H9 (cell line): ENCODE measurements at regions not wholly inside any gene's neighbourhood (a gene's known extent, or its start where the extent isn't known, plus 50 kb on each side); places are given as distances from the start of the nearest gene placed in this dataset.

Source experiments
- DNase-seq: peaks from one replicate; pipeline ENCODE4 v3.0.0-alpha.2; 2017
- H2AFZ ChIP-seq: one replicate; pipeline ENCODE4 v1.6.1; 2013; ENCODE audit warnings: mild to moderate bottlenecking, low read length, control low read depth, moderate library complexity
- H2AK5ac ChIP-seq: 2 replicates; pipeline ENCODE4 v1.6.1; 2013; ENCODE audit warnings: low read length, control low read depth, mixed read lengths; ENCODE audit not compliant: insufficient read length
- H2BK120ac ChIP-seq: one replicate; pipeline ENCODE4 v1.6.1; 2013; ENCODE audit warnings: low read depth, mild to moderate bottlenecking, low read length, control low read depth, inconsistent platforms; ENCODE audit not compliant: poor library complexity, severe bottlenecking
- H2BK12ac ChIP-seq: 2 replicates; pipeline ENCODE4 v1.6.1; 2013; ENCODE audit warnings: low read length, control low read depth, mixed read lengths, low read depth; ENCODE audit not compliant: insufficient read length
- H2BK15ac ChIP-seq: 2 replicates; pipeline ENCODE4 v1.6.1; 2013; ENCODE audit warnings: low read depth, low read length, control low read depth
- H2BK20ac ChIP-seq: one replicate; pipeline ENCODE4 v1.6.1; 2013; ENCODE audit warnings: low read depth, mild to moderate bottlenecking, low read length, control low read depth, inconsistent platforms; ENCODE audit not compliant: poor library complexity, severe bottlenecking
- H2BK5ac ChIP-seq: 2 replicates; pipeline ENCODE4 v1.6.1; 2013; ENCODE audit warnings: low read length, control low read depth, mixed read lengths; ENCODE audit not compliant: insufficient read length
- H3K14ac ChIP-seq: 2 replicates; pipeline ENCODE4 v1.6.1; 2013; ENCODE audit warnings: low read length, control low read depth; ENCODE audit not compliant: insufficient read depth
- H3K18ac ChIP-seq: 2 replicates; pipeline ENCODE4 v1.6.1; 2013; ENCODE audit warnings: low read depth, mild to moderate bottlenecking, mixed read lengths, low read length, control low read depth; ENCODE audit not compliant: insufficient read length
- H3K23ac ChIP-seq: 2 replicates; pipeline ENCODE4 v1.6.1; 2013; ENCODE audit warnings: low read length, control low read depth, mixed read lengths, low read depth; ENCODE audit not compliant: insufficient read length
- H3K23me2 ChIP-seq: 2 replicates; pipeline ENCODE4 v1.6.1; 2013; ENCODE audit warnings: low read depth, mild to moderate bottlenecking, mixed read lengths, low read length, control low read depth; ENCODE audit not compliant: insufficient read length, poor library complexity, severe bottlenecking
- H3K27ac ChIP-seq: 2 replicates; pipeline ENCODE4 v1.5.1; 2013; ENCODE audit warnings: low read length, control low read depth, mixed read lengths, low read depth; ENCODE audit not compliant: insufficient read length
- H3K27me3 ChIP-seq: 2 replicates; pipeline ENCODE4 v1.6.1; 2013; ENCODE audit warnings: low read length, control low read depth, inconsistent platforms; ENCODE audit not compliant: insufficient read depth
- H3K4ac ChIP-seq: 2 replicates; pipeline ENCODE4 v1.6.1; 2013; ENCODE audit warnings: low read depth, mild to moderate bottlenecking, control low read depth, inconsistent platforms, low read length, moderate library complexity
- H3K4me1 ChIP-seq: 2 replicates; pipeline ENCODE4 v1.6.1; 2013; ENCODE audit warnings: low read length, control low read depth, inconsistent platforms; ENCODE audit not compliant: insufficient read depth
- H3K4me2 ChIP-seq: 2 replicates; pipeline ENCODE4 v1.6.1; 2013; ENCODE audit warnings: low read length, control low read depth, mixed read lengths; ENCODE audit not compliant: insufficient read length, insufficient read depth
- H3K56ac ChIP-seq: 2 replicates; pipeline ENCODE4 v1.6.1; 2013; ENCODE audit warnings: low read depth, mild to moderate bottlenecking, mixed read lengths, low read length, control low read depth; ENCODE audit not compliant: insufficient read length
- H3K79me1 ChIP-seq: 2 replicates; pipeline ENCODE4 v1.6.1; 2013; ENCODE audit warnings: low read depth, mild to moderate bottlenecking, moderate library complexity, low read length, control low read depth, inconsistent platforms; ENCODE audit not compliant: insufficient read depth, poor library complexity, severe bottlenecking
- H3K79me2 ChIP-seq: 2 replicates; pipeline ENCODE4 v1.6.1; 2013; ENCODE audit warnings: low read length, control low read depth, inconsistent platforms; ENCODE audit not compliant: insufficient read depth
- H3K9ac ChIP-seq: 2 replicates; pipeline ENCODE4 v1.6.1; 2013; ENCODE audit warnings: low read length, control low read depth, mixed read lengths; ENCODE audit not compliant: insufficient read length; ENCODE audit errors: extremely low read depth
- H3K9me3 ChIP-seq: one replicate; pipeline ENCODE4 v1.6.1; 2013; ENCODE audit warnings: low read depth, low read length, inconsistent platforms; ENCODE audit not compliant: control insufficient read depth
- H3T11ph ChIP-seq: one replicate; pipeline ENCODE4 v1.6.1; 2013; ENCODE audit warnings: mild to moderate bottlenecking, low read length, control low read depth, inconsistent platforms
- H4K20me1 ChIP-seq: one replicate; pipeline ENCODE4 v1.6.1; 2013; ENCODE audit not compliant: control insufficient read depth, insufficient read length, insufficient read depth
- H4K5ac ChIP-seq: 2 replicates; pipeline ENCODE4 v1.6.1; 2013; ENCODE audit warnings: low read depth, mild to moderate bottlenecking, mixed read lengths, low read length, control low read depth; ENCODE audit not compliant: insufficient read length
- H4K8ac ChIP-seq: replicated peaks from 2 replicates; pipeline ENCODE4 v1.6.1; 2013; ENCODE audit warnings: low read length, control low read depth, mixed read lengths, low read depth; ENCODE audit not compliant: insufficient read length
- H4K91ac ChIP-seq: 2 replicates; pipeline ENCODE4 v1.6.1; 2013; ENCODE audit warnings: low read depth, mild to moderate bottlenecking, moderate library complexity, mixed read lengths, low read length, control low read depth; ENCODE audit not compliant: insufficient read length
- H3K27ac Mint-ChIP-seq, 3 experiments: 2 replicates in 2 of 3; 3 replicates in 1 of 3; pipeline ENCODE4 v1.8.0; 2020 to 2021; ENCODE audit warnings: mixed read lengths in 3 of 3, mild to moderate bottlenecking in 1 of 3, moderate library complexity in 1 of 3
- H3K27me3 Mint-ChIP-seq: 2 replicates; pipeline ENCODE4 v1.8.0; 2021; ENCODE audit warnings: low read depth, mild to moderate bottlenecking, moderate library complexity, mixed read lengths
- H3K36me3 Mint-ChIP-seq, 3 experiments: 2 replicates in 2 of 3; 3 replicates in 1 of 3; pipeline ENCODE4 v1.8.0; 2020 to 2021; ENCODE audit warnings: low read depth in 3 of 3, mixed read lengths in 3 of 3; ENCODE audit not compliant: insufficient read depth in 1 of 3
- H3K4me1 Mint-ChIP-seq, 2 experiments: 2 replicates each; pipeline ENCODE4 v1.8.0; 2020; ENCODE audit warnings: mixed read lengths in 2 of 2
- H3K4me3 Mint-ChIP-seq, 2 experiments: 2 replicates in 1 of 2; 3 replicates in 1 of 2; pipeline ENCODE4 v1.8.0; 2020 to 2021; ENCODE audit warnings: mild to moderate bottlenecking in 2 of 2, mixed read lengths in 2 of 2, moderate library complexity in 1 of 2
- H3K9me3 Mint-ChIP-seq, 2 experiments: 2 replicates in 1 of 2; 3 replicates in 1 of 2; pipeline ENCODE4 v1.8.0; 2020; ENCODE audit warnings: mild to moderate bottlenecking in 2 of 2, mixed read lengths in 2 of 2, moderate library complexity in 1 of 2
- CTCF ChIP-seq: fragments of 200-600 bp; sonication (generic); conservative IDR thresholded peaks from 3 replicates; pipeline ENCODE4 v1.8.0; 2021; ENCODE audit warnings: antibody characterized with exemption, mild to moderate bottlenecking
- WGBS: extraction: QIAGEN DNeasy Blood & Tissue Kit; methylation state at CpG from one replicate; pipeline ENCODE4 v1.1.7; 2013; ENCODE audit warnings: missing lambda C conversion rate, low lambda C conversion rate, mixed read lengths; ENCODE audit not compliant: insufficient read length; ENCODE audit errors: extremely low coverage; 5-methylcytosine and 5-hydroxymethylcytosine counted together

DNA sequence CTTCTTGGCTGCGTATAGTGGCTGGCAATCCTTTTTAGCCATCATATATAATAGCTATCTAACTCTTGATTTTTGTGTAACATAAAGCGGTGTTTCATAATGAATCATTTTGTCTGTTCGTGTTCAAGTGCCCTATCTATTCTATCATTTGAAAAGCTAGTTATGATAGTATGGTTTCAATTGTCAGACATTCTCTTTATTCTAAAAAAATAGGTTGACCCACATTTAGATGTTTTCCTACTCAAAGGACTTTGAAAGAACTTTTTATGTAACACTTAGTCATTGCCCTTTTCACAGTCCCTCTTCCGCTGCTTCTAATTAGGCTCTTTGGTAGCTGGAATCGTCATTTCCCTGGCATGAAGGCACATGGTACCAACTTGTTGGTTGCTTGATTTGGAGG is 272.2 kb upstream of the B3GALT2 start:
- no peaks in the 10 kb centered on the region for H3K27me3 Mint-ChIP-seq
- H2AK5ac ChIP-seq: no peak overlapping the region

More for the DNA sequence above, 272.2 kb upstream of the B3GALT2 start:
- H3K4me2 ChIP-seq: no peak overlapping the region
- no peak for DNase-seq
- H3K4me1 ChIP-seq: no peaks in the 10 kb centered on the region; the same call in 1 of the 2 replicates
- H3K56ac ChIP-seq: no peak overlapping the region
- no peaks in the 10 kb centered on the region for H3K9me3 Mint-ChIP-seq
- no peak overlapping the region for H2BK20ac ChIP-seq
- no peak overlapping the region for H3K23ac ChIP-seq
- H2BK5ac ChIP-seq: no peak overlapping the region
- H3K14ac ChIP-seq: no peak overlapping the region
- H4K20me1 ChIP-seq: no peaks in the 10 kb centered on the region
- no peak overlapping the region for H3K4ac ChIP-seq
- no peak overlapping the region for H4K8ac ChIP-seq
- no peaks in the 10 kb centered on the region for H3K9me3 ChIP-seq
- H3K23me2 ChIP-seq: no peaks in the 10 kb centered on the region
- peaks cover 18 to 23% of the 10 kb centered on the region in 2 experiments for H3K4me1 Mint-ChIP-seq
- H3K27me3 ChIP-seq: no peaks in the 10 kb centered on the region
- H3K18ac ChIP-seq: no peak overlapping the region
- H4K5ac ChIP-seq: no peak overlapping the region
- no peak for TF ChIP-seq CTCF
- H3K79me1 ChIP-seq: no peaks in the 10 kb centered on the region
- no peak overlapping the region for H2AFZ ChIP-seq
- H2BK12ac ChIP-seq: no peak overlapping the region
- no peak overlapping the region for H4K91ac ChIP-seq
- H3K27ac Mint-ChIP-seq: no peak overlapping the region
- no peak overlapping the region for H2BK15ac ChIP-seq
- H3K36me3 Mint-ChIP-seq: no peaks in the 10 kb centered on the region
- no peak overlapping the region for H3K4me3 Mint-ChIP-seq
- H3K79me2 ChIP-seq: no peaks in the 10 kb centered on the region
- H3K9ac ChIP-seq: no peak overlapping the region
- no peak overlapping the region for H2BK120ac ChIP-seq
- WGBS: no CpG with 5 or more reads among the region's 5 CpGs
- H3T11ph ChIP-seq: no peak overlapping the region
- H3K27ac ChIP-seq: no peak overlapping the region
